H1 (cell line): ENCODE measurements at regions not wholly inside any gene's neighbourhood (a gene's known extent, or its start where the extent isn't known, plus 50 kb on each side); places are given as distances from the start of the nearest gene placed in this dataset.

Experiments
- CTCF ChIA-PET: fragments of 300-600 bp; sonication (Branson Sonifier 250); formaldehyde crosslinking; loops from one replicate; lab custom pipeline; 2021; ENCODE audit not compliant: partially characterized antibody; lab: Charles Lee
- POLR2A ChIA-PET: fragments of 300-600 bp; sonication (Branson Sonifier 250); formaldehyde crosslinking; loops from one replicate; lab custom pipeline; 2021; ENCODE audit warnings: inconsistent platforms; ENCODE audit not compliant: partially characterized antibody; lab: Charles Lee
- DNase-seq, 2 experiments: peaks; one replicate each; pipeline versions ENCODE4 v3.0.0 to v3.0.0-alpha.2; 2010 to 2022; ENCODE audit warnings: low spot score in 2 of 2, low read depth in 1 of 2, mixed read lengths in 1 of 2
- FAIRE-seq: peaks from 2 replicates; lab custom pipeline; 2011; peaks lifted over from hg19 to GRCh38; lab: Jason Lieb, UNC
- H2AFZ ChIP-seq: 2 replicates; pipeline ENCODE4 v1.8.1; 2012; ENCODE audit warnings: low read length, inconsistent platforms
- H2AK5ac ChIP-seq: 2 replicates; pipeline ENCODE4 v1.6.1; 2013; ENCODE audit warnings: low read depth, low read length
- H2BK120ac ChIP-seq: replicated peaks from 2 replicates; pipeline ENCODE3; 2013; ENCODE audit warnings: low read depth, low read length, inconsistent platforms
- H2BK12ac ChIP-seq: 2 replicates; pipeline ENCODE4 v1.6.1; 2013; ENCODE audit warnings: low read depth, low read length
- H2BK15ac ChIP-seq: 2 replicates; pipeline ENCODE4 v1.6.1; 2013; ENCODE audit warnings: low read length
- H2BK20ac ChIP-seq: 2 replicates; pipeline ENCODE4 v1.6.1; 2013; ENCODE audit warnings: low read length
- H2BK5ac ChIP-seq: 2 replicates; pipeline ENCODE4 v1.6.1; 2013; ENCODE audit warnings: low read depth, low read length
- H3K14ac ChIP-seq: 2 replicates; pipeline ENCODE4 v1.6.1; 2013; ENCODE audit warnings: inconsistent platforms; ENCODE audit not compliant: insufficient read length
- H3K18ac ChIP-seq: 2 replicates; pipeline ENCODE4 v1.6.1; 2013; ENCODE audit warnings: low read length; ENCODE audit errors: extremely low read depth
- H3K23ac ChIP-seq: 2 replicates; pipeline ENCODE4 v1.6.1; 2013; ENCODE audit warnings: inconsistent platforms; ENCODE audit not compliant: insufficient read length
- H3K23me2 ChIP-seq: 2 replicates; pipeline ENCODE4 v1.6.1; 2013; ENCODE audit warnings: low read depth, low read length
- H3K27ac ChIP-seq: 2 replicates; pipeline ENCODE4 v1.6.1; 2011; ENCODE audit warnings: low read depth, low read length, inconsistent platforms
- H3K27me3 ChIP-seq, 4 experiments: replicated peaks in 1 of 4; 1 replicate in 1 of 4; 2 replicates in 3 of 4; pipeline versions ENCODE4 v1.6.1 to v1.8.1; 2011 to 2013; ENCODE audit warnings: low read length in 3 of 4, mild to moderate bottlenecking in 3 of 4, inconsistent platforms in 2 of 4, mixed read lengths in 2 of 4, moderate library complexity in 1 of 4; ENCODE audit not compliant: control insufficient read depth in 3 of 4, insufficient read depth in 3 of 4; ENCODE audit errors: extremely low read depth in 1 of 4
- H3K36me3 ChIP-seq, 4 experiments: 2 replicates each; pipeline versions ENCODE4 v1.6.1 to v1.8.1; 2011 to 2013; ENCODE audit warnings: mild to moderate bottlenecking in 4 of 4, low read length in 3 of 4, moderate library complexity in 2 of 4, control low read depth in 1 of 4, inconsistent platforms in 1 of 4; ENCODE audit not compliant: insufficient read depth in 4 of 4, control insufficient read depth in 2 of 4
- H3K4ac ChIP-seq: replicated peaks from 2 replicates; pipeline ENCODE3; 2013; ENCODE audit warnings: low read length, low read depth, mixed read lengths, inconsistent platforms; ENCODE audit not compliant: insufficient read length
- H3K4me1 ChIP-seq, 4 experiments: replicated peaks in 1 of 4; 1 replicate in 1 of 4; 2 replicates in 3 of 4; pipeline versions ENCODE4 v1.6.1 to v1.8.1; 2011 to 2013; ENCODE audit warnings: low read length in 3 of 4, inconsistent platforms in 2 of 4, mixed read lengths in 1 of 4; ENCODE audit not compliant: insufficient read depth in 4 of 4, control insufficient read depth in 3 of 4
- H3K4me2 ChIP-seq, 2 experiments: 2 replicates each; pipeline versions ENCODE4 v1.6.1 to v1.8.1; 2011 to 2013; ENCODE audit warnings: low read depth in 2 of 2, low read length in 2 of 2, control low read depth in 1 of 2, inconsistent platforms in 1 of 2, mild to moderate bottlenecking in 1 of 2; ENCODE audit not compliant: insufficient read depth in 1 of 2
- H3K4me3 ChIP-seq, 4 experiments: fragments of 200-600, 300-600 bp in 1 of 4; sonication (generic), shearing (Covaris generic), sonication (Bioruptor Twin) in 1 of 4; 2 replicates each; pipeline versions ENCODE4 v1.5.1 to v1.8.1; 2011 to 2016; ENCODE audit warnings: low read length in 4 of 4, low read depth in 3 of 4, control low read depth in 2 of 4, inconsistent platforms in 2 of 4, mild to moderate bottlenecking in 2 of 4, mixed read lengths in 1 of 4, moderate library complexity in 1 of 4; ENCODE audit not compliant: insufficient read depth in 2 of 4; ENCODE audit errors: extremely low read depth in 1 of 4
- H3K56ac ChIP-seq: replicated peaks from 2 replicates; pipeline ENCODE3; 2013; ENCODE audit warnings: low read depth, mild to moderate bottlenecking, mixed read lengths, low read length, inconsistent platforms; ENCODE audit not compliant: insufficient read length
- H3K79me1 ChIP-seq: 2 replicates; pipeline ENCODE4 v1.6.1; 2013; ENCODE audit warnings: low read depth, low read length, control low read depth
- H3K79me2 ChIP-seq, 2 experiments: 2 replicates each; pipeline versions ENCODE4 v1.6.1 to v1.8.1; 2012 to 2013; ENCODE audit warnings: low read length in 2 of 2, mild to moderate bottlenecking in 2 of 2, inconsistent platforms in 1 of 2; ENCODE audit not compliant: insufficient read depth in 2 of 2, control insufficient read depth in 1 of 2
- H3K9ac ChIP-seq, 4 experiments: replicated peaks in 1 of 4; 1 replicate in 1 of 4; 2 replicates in 3 of 4; pipeline versions ENCODE4 v1.6.1 to v1.8.1; 2011 to 2013; ENCODE audit warnings: low read depth in 3 of 4, low read length in 3 of 4, control low read depth in 2 of 4, mild to moderate bottlenecking in 2 of 4, moderate library complexity in 2 of 4, inconsistent platforms in 1 of 4; ENCODE audit errors: extremely low read depth in 1 of 4
- H3K9me3 ChIP-seq, 2 experiments: 2 replicates each; pipeline versions ENCODE4 v1.6.1 to v1.8.1; 2012 to 2013; ENCODE audit warnings: mild to moderate bottlenecking in 2 of 2, moderate library complexity in 2 of 2, control low read depth in 1 of 2, inconsistent platforms in 1 of 2, low read depth in 1 of 2, low read length in 1 of 2, mixed read lengths in 1 of 2; ENCODE audit not compliant: insufficient read depth in 2 of 2
- H4K20me1 ChIP-seq, 2 experiments: replicated peaks in 1 of 2; 2 replicates each; pipeline versions ENCODE3 to v1.8.1; 2011 to 2013; ENCODE audit warnings: inconsistent platforms in 2 of 2, low read length in 2 of 2, mild to moderate bottlenecking in 1 of 2; ENCODE audit not compliant: insufficient read depth in 2 of 2, control insufficient read depth in 1 of 2
- H4K5ac ChIP-seq: 2 replicates; pipeline ENCODE4 v1.6.1; 2013; ENCODE audit warnings: low read length, low read depth, mixed read lengths, inconsistent platforms; ENCODE audit not compliant: insufficient read length
- H4K8ac ChIP-seq: 2 replicates; pipeline ENCODE4 v1.8.0; 2013; ENCODE audit warnings: mild to moderate bottlenecking, moderate library complexity, low read length, inconsistent platforms; ENCODE audit not compliant: insufficient read depth; ENCODE audit errors: extremely low read depth
- H4K91ac ChIP-seq: replicated peaks from 2 replicates; pipeline ENCODE3; 2013; ENCODE audit warnings: low read length, mixed read lengths, inconsistent platforms; ENCODE audit not compliant: insufficient read length
- CEBPB ChIP-seq: IDR thresholded peaks from 2 replicates; pipeline ENCODE4 v1.6.1; 2012; ENCODE audit warnings: low read depth, low read length
- CTBP2 ChIP-seq: IDR thresholded peaks from 2 replicates; pipeline ENCODE4 v1.7.0; 2011; ENCODE audit warnings: borderline replicate concordance, mild to moderate bottlenecking, moderate library complexity, mixed read lengths, low read length; ENCODE audit not compliant: insufficient read depth, insufficient read length
- FOSL1 ChIP-seq: IDR thresholded peaks from 2 replicates; pipeline ENCODE4 v1.6.1; 2011; ENCODE audit warnings: mild to moderate bottlenecking, low read depth, low read length, moderate library complexity; ENCODE audit not compliant: insufficient read depth
- JUND ChIP-seq: IDR thresholded peaks from 2 replicates; pipeline ENCODE4 v1.6.1; 2011; ENCODE audit warnings: mild to moderate bottlenecking, improper control_type of control experiment, low read length
- NANOG ChIP-seq: IDR thresholded peaks from 2 replicates; pipeline ENCODE4 v1.6.1; 2011; ENCODE audit warnings: low read length, low read depth, mild to moderate bottlenecking, inconsistent platforms; ENCODE audit not compliant: insufficient read depth, poor library complexity, severe bottlenecking
- RFX5 ChIP-seq: IDR thresholded peaks from 2 replicates; pipeline ENCODE4 v1.6.1; 2011; ENCODE audit warnings: low read depth, low read length, improper control_type of control experiment, borderline replicate concordance
- SP2 ChIP-seq: IDR thresholded peaks from 2 replicates; pipeline ENCODE4 v1.6.1; 2012; ENCODE audit warnings: mild to moderate bottlenecking, low read length, inconsistent platforms
- SP4 ChIP-seq: IDR thresholded peaks from 2 replicates; pipeline ENCODE4 v1.6.1; 2012; ENCODE audit warnings: low read length, inconsistent platforms
- SUZ12 ChIP-seq: fragments of 200-600 bp; sonication (generic); IDR thresholded peaks from 2 replicates; pipeline ENCODE4 v1.6.1; 2012; ENCODE audit warnings: mild to moderate bottlenecking, inconsistent platforms, low read length, moderate library complexity, mixed read lengths
- TAF1 ChIP-seq: IDR thresholded peaks from 2 replicates; pipeline ENCODE4 v1.6.1; 2011; ENCODE audit warnings: mild to moderate bottlenecking, low read depth, low read length
- TBP ChIP-seq: IDR thresholded peaks from 2 replicates; pipeline ENCODE4 v1.6.1; 2011; ENCODE audit warnings: low read depth, low read length, improper control_type of control experiment
- WGBS, 2 experiments: shearing (Covaris generic) in 1 of 2; methylation state at CpG; one replicate each; pipeline versions ENCODE4 v1.1.6 to v1.1.7; 2013 to 2015; ENCODE audit warnings: low lambda C conversion rate in 2 of 2, mixed read lengths in 2 of 2, inconsistent platforms in 1 of 2, low coverage in 1 of 2, missing lambda C conversion rate in 1 of 2; ENCODE audit not compliant: insufficient replicate concordance in 2 of 2, insufficient coverage in 1 of 2, insufficient read length in 1 of 2; ENCODE audit errors: extremely low coverage in 1 of 2, missing lambda C conversion rate in 1 of 2; 5-methylcytosine and 5-hydroxymethylcytosine counted together
- TF ChIP-seq, protein P1 (sequence below): IDR thresholded peaks from 2 replicates; pipeline ENCODE4 v1.6.1; 2012; ENCODE audit warnings: low read length, inconsistent platforms
- TF ChIP-seq, protein P2 (sequence below): IDR thresholded peaks from 2 replicates; pipeline ENCODE4 v1.6.1; 2011; ENCODE audit warnings: low read length, improper control_type of control experiment

DNA sequence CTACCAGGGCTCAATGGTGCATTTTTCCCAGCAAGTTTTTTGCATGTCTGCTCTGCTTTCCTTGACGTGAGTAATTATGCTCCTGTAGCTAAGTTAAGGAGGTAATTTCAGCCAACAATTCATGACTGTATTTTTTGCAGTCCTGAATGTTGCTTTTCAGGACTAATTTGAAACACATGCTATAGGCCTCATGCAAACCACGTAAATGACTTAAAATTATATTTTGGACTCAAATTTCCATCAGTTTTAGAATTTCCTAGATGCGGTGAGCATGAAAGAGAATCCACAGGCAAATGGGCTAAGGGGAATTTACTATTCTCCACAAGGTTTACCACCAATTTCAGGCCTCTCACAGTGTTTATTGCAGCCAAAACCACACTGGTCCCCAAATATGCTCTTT, 589.9 kb upstream of the LRRTM1 start:
- CTCF ChIA-PET = no interaction called here
- TF ChIP-seq RFX5 (no peak), TBP (no peak), NANOG (no peak), SP4 (no peak), CEBPB (no peak), TAF1 (no peak), SUZ12 (no peak), CTBP2 (no peak), JUND (no peak), FOSL1 (no peak), SP2 (no peak)
- TF ChIP-seq, protein P1, sequence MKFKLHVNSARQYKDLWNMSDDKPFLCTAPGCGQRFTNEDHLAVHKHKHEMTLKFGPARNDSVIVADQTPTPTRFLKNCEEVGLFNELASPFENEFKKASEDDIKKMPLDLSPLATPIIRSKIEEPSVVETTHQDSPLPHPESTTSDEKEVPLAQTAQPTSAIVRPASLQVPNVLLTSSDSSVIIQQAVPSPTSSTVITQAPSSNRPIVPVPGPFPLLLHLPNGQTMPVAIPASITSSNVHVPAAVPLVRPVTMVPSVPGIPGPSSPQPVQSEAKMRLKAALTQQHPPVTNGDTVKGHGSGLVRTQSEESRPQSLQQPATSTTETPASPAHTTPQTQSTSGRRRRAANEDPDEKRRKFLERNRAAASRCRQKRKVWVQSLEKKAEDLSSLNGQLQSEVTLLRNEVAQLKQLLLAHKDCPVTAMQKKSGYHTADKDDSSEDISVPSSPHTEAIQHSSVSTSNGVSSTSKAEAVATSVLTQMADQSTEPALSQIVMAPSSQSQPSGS = no peak
- TF ChIP-seq, protein P2, sequence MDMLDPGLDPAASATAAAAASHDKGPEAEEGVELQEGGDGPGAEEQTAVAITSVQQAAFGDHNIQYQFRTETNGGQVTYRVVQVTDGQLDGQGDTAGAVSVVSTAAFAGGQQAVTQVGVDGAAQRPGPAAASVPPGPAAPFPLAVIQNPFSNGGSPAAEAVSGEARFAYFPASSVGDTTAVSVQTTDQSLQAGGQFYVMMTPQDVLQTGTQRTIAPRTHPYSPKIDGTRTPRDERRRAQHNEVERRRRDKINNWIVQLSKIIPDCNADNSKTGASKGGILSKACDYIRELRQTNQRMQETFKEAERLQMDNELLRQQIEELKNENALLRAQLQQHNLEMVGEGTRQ = no peak

More for the DNA sequence above, 589.9 kb upstream of the LRRTM1 start:
- whole genome bisulfite sequencing, 2 experiments = 93% methylated on average over 3 of the region's 3 CpGs; no CpG with 5 or more reads in 1 of the 2 experiments
- Histone ChIP-seq H2AK5ac (no peak overlapping the region), H3K4me2 (no peak overlapping the region), H3K4me3 (no peak overlapping the region), H3K36me3 (no peaks in the 10 kb centered on the region), H2BK5ac (no peak overlapping the region), H2BK120ac (no peak overlapping the region), H3K79me1 (no peaks in the 10 kb centered on the region), H3K9ac (no peak overlapping the region), H4K8ac (no peak overlapping the region), H4K5ac (no peak overlapping the region), H4K91ac (no peak overlapping the region), H3K56ac (no peak overlapping the region), H2BK12ac (no peak overlapping the region), H4K20me1 (no peaks in the 10 kb centered on the region), H2AFZ (no peak overlapping the region), H3K18ac (no peak overlapping the region), H3K9me3 (no peaks in the 10 kb centered on the region), H3K27me3 (no peaks in the 10 kb centered on the region), H3K23me2 (no peaks in the 10 kb centered on the region), H2BK15ac (no peak overlapping the region), H3K79me2 (no peaks in the 10 kb centered on the region), H3K27ac (no peak overlapping the region), H3K4me1 (no peaks in the 10 kb centered on the region), H3K14ac (no peak overlapping the region), H3K23ac (no peak overlapping the region), H3K4ac (no peak overlapping the region), H2BK20ac (no peak overlapping the region)
- DNase-seq (no peak), FAIRE-seq (no peak)
- POLR2A ChIA-PET = no interaction called here
